Activated B cell treated with CpG ODN at 0.5 μM for 24 hours (primary cell): ENCODE measurements at regions not wholly inside any gene's neighbourhood (a gene's known extent, or its start where the extent isn't known, plus 50 kb on each side); places are given as distances from the start of the nearest gene placed in this dataset.
"Not testable (repeated sequence)": the region's sequence is repeated elsewhere in the genome, so short reads cannot be mapped to it uniquely, and the experiment has no call there.

Experiments
- ATAC-seq: fragments of 200-7000 bp; cut with Tn5 transposase; one replicate; pipeline ENCODE4 v1.10.0; 2021; ENCODE audit warnings: low read depth, mild to moderate bottlenecking, moderate library complexity
- CTCF ChIA-PET: fragments of 350-600 bp; sonication (Branson Sonifier 250); formaldehyde crosslinking; loops from one replicate; lab custom pipeline; 2021; ENCODE audit warnings: antibody characterized with exemption; lab: Charles Lee
- POLR2A ChIA-PET: fragments of 350-600 bp; sonication (Branson Sonifier 250); formaldehyde crosslinking; loops from one replicate; lab custom pipeline; 2021; ENCODE audit warnings: antibody characterized with exemption; lab: Charles Lee
- DNase-seq: peaks from one replicate; pipeline ENCODE4 v3.0.0; 2022
- H3K27ac Mint-ChIP-seq: one replicate; pipeline ENCODE4 v1.8.0; 2020; ENCODE audit warnings: mixed read lengths
- H3K27me3 Mint-ChIP-seq: one replicate; pipeline ENCODE4 v1.8.0; 2021; ENCODE audit warnings: mixed read lengths
- H3K36me3 Mint-ChIP-seq: one replicate; pipeline ENCODE4 v1.8.0; 2021; ENCODE audit warnings: low read depth, mixed read lengths
- H3K4me1 Mint-ChIP-seq: one replicate; pipeline ENCODE4 v1.8.0; 2021; ENCODE audit warnings: mixed read lengths
- H3K4me3 Mint-ChIP-seq: one replicate; pipeline ENCODE4 v1.8.0; 2020; ENCODE audit warnings: mild to moderate bottlenecking, mixed read lengths
- H3K9me3 Mint-ChIP-seq: one replicate; pipeline ENCODE4 v1.8.0; 2020; ENCODE audit warnings: mixed read lengths
- intact Hi-C: fragments of 100-400 bp; cut with micrococcal nuclease; formaldehyde crosslinking; loops from one replicate; pipeline ENCODE4 v1.15.1; 2024
- TF ChIP-seq, protein P1 (sequence below): fragments of 200-600 bp; IDR thresholded peaks from one replicate; pipeline ENCODE4 v1.8.0; 2022; ENCODE audit warnings: antibody characterized with exemption, mild to moderate bottlenecking

DNA sequence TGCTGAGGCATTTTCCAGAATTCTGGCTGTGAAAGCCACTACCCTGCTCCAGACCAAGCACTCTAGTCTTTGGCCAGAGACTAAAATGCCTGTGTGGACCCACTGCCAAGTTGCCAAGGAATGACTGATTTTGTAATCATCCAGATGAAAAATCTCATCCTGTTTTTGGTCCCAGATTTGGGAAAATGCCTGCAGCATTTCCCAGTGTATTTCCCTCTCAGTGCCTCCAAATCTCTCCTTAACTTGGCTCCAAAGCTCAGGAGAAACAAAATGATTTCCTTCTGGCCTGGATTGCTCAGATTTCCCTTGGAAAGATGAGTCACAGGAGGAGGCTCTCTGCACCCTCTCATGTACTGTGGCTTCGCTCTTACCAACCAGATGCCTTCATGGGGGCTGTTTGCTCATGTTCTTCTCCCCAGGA, 335.2 kb upstream of the TARS1 start:
- H3K27me3 Mint-ChIP-seq, result no peaks in the 10 kb centered on the region
- intact Hi-C loops, result no loop called here
- peaks cover 14% of the 10 kb centered on the region for H3K9me3 Mint-ChIP-seq
- H3K27ac Mint-ChIP-seq, result no peak overlapping the region
- DNase-seq, result no peak
- H3K4me1 Mint-ChIP-seq, result no peaks in the 10 kb centered on the region
- CTCF ChIA-PET, result no interaction called here
- POLR2A ChIA-PET, result no interaction called here
- ATAC-seq, result no peak
- TF ChIP-seq, protein P1, sequence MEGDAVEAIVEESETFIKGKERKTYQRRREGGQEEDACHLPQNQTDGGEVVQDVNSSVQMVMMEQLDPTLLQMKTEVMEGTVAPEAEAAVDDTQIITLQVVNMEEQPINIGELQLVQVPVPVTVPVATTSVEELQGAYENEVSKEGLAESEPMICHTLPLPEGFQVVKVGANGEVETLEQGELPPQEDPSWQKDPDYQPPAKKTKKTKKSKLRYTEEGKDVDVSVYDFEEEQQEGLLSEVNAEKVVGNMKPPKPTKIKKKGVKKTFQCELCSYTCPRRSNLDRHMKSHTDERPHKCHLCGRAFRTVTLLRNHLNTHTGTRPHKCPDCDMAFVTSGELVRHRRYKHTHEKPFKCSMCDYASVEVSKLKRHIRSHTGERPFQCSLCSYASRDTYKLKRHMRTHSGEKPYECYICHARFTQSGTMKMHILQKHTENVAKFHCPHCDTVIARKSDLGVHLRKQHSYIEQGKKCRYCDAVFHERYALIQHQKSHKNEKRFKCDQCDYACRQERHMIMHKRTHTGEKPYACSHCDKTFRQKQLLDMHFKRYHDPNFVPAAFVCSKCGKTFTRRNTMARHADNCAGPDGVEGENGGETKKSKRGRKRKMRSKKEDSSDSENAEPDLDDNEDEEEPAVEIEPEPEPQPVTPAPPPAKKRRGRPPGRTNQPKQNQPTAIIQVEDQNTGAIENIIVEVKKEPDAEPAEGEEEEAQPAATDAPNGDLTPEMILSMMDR, result no peak
- H3K36me3 Mint-ChIP-seq, result no peaks in the 10 kb centered on the region
- no peak overlapping the region for H3K4me3 Mint-ChIP-seq

- intact Hi-C loops, ATAC-seq, H3K4me3 Mint-ChIP-seq, DNase-seq, POLR2A ChIA-PET, H3K4me1 Mint-ChIP-seq, H3K36me3 Mint-ChIP-seq, H3K9me3 Mint-ChIP-seq, H3K27ac Mint-ChIP-seq, H3K27me3 Mint-ChIP-seq, CTCF ChIA-PET: not testable (repeated sequence)
Observed at GRCh38 chr5:33110496-33110895, 330.3 kb upstream of the TARS1 start.

- Mint-ChIP-seq H3K4me1 (no peaks in the 10 kb centered on the region), H3K27ac (no peak overlapping the region), H3K36me3 (no peaks in the 10 kb centered on the region), H3K4me3 (no peak overlapping the region), H3K27me3 (no peaks in the 10 kb centered on the region), H3K9me3 (peaks cover 9% of the 10 kb centered on the region)
- ATAC-seq (no peak), DNase-seq (no peak)
- ChIA-PET POLR2A (no interaction called here), CTCF (no interaction called here)
- intact Hi-C loops, result no loop called here
- TF ChIP-seq, protein P1, result no peak
Observed at GRCh38 chr5:33114361-33114760, 326.4 kb upstream of the TARS1 start.

DNA sequence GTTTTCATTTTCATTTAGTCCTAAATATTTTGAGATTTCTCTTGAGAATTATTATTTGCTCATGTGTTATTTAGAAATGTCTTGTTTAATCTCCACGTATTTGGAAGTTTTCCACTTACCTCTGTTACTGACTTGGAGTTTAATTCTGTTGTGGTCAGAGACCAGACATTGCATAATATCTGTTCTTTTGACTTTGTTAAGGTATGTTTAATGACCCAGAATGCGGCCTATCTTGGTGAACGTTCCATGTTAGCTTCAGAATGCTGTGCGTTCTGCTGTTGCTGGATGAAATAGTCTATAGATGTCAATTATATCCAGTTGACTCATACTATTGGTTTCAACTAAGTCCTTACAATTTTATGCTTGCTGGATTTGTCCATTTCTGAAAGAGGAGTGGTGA, 325.3 kb upstream of the TARS1 start:
- DNase-seq (no peak), ATAC-seq (no peak)
- Mint-ChIP-seq H3K4me1 (no peaks in the 10 kb centered on the region), H3K4me3 (no peak overlapping the region), H3K27me3 (no peaks in the 10 kb centered on the region), H3K36me3 (no peaks in the 10 kb centered on the region), H3K27ac (no peak overlapping the region), H3K9me3 (peaks cover 5% of the 10 kb centered on the region)
- CTCF ChIA-PET, result no interaction called here
- POLR2A ChIA-PET, result no interaction called here
- TF ChIP-seq, protein P1, result no peak
- intact Hi-C loops, result no loop called here

DNA sequence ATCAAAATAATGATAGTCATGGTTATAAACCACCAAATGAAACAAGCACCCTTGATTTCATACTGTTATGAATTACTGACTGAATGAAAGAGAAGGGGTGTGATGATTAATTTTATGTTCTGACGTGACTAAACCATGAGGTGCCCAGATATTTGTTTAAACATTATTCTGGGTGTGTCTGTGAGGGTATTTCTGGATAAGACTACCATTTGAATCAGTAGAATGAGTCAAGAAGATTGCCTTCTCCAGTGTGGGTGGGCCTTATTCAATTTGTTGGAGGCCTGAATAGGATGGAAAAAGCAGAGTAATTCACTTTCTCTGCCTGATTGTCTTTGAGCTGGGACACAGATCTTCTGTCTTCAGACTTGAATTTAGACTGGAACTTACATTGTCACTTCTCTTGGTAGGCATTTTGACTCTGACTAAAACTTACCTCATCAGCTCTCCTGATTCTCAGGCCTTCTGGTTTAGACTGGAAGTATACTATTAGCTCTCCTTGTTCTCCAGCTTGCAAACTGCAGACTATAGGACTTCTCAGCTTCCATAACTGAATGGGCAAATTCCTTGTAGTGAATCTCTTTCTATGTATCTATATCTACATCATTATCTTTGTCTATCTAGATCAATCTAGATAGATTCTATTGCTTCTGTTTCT, 321.9 kb upstream of the TARS1 start:
- TF ChIP-seq, protein P1, result no peak
- Mint-ChIP-seq H3K27me3 (no peaks in the 10 kb centered on the region), H3K27ac (no peak overlapping the region), H3K9me3 (peaks cover 5% of the 10 kb centered on the region), H3K4me1 (no peaks in the 10 kb centered on the region), H3K4me3 (no peak overlapping the region), H3K36me3 (no peaks in the 10 kb centered on the region)
- intact Hi-C loops, result no loop called here
- no peak for DNase-seq
- ChIA-PET POLR2A (no interaction called here), CTCF (no interaction called here)
- no peak for ATAC-seq

- DNase-seq (no peak), ATAC-seq (no peak)
- ChIA-PET POLR2A (no interaction called here), CTCF (no interaction called here)
- H3K27ac Mint-ChIP-seq, result no peak overlapping the region
- H3K27me3 Mint-ChIP-seq, result no peaks in the 10 kb centered on the region
- H3K4me3 Mint-ChIP-seq, result no peak overlapping the region
- H3K4me1 Mint-ChIP-seq, result no peaks in the 10 kb centered on the region
- intact Hi-C loops, result no loop called here
- peaks cover 2% of the 10 kb centered on the region for H3K9me3 Mint-ChIP-seq
- no peaks in the 10 kb centered on the region for H3K36me3 Mint-ChIP-seq
- TF ChIP-seq, protein P1, result no peak
Observed at GRCh38 chr5:33120671-33121070, 320.1 kb upstream of the TARS1 start.
